Nephron progenitor cell (in vitro differentiated cells): ENCODE measurements at regions not wholly inside any gene's neighbourhood (a gene's known extent, or its start where the extent isn't known, plus 50 kb on each side); places are given as distances from the start of the nearest gene placed in this dataset.

Experiments used
- DNase-seq: peaks from one replicate; pipeline ENCODE4 v3.0.0; 2021
- H3K27ac Mint-ChIP-seq: 2 replicates; pipeline ENCODE4 v1.8.0; 2021; ENCODE audit warnings: mild to moderate bottlenecking, moderate library complexity, mixed read lengths
- H3K27me3 Mint-ChIP-seq: 2 replicates; pipeline ENCODE4 v1.8.0; 2021; ENCODE audit warnings: mild to moderate bottlenecking, low read depth, mixed read lengths; ENCODE audit not compliant: poor library complexity
- H3K36me3 Mint-ChIP-seq: 2 replicates; pipeline ENCODE4 v1.8.0; 2021; ENCODE audit warnings: low read depth, mixed read lengths
- H3K4me1 Mint-ChIP-seq: 2 replicates; pipeline ENCODE4 v1.8.0; 2021; ENCODE audit warnings: mixed read lengths
- H3K4me3 Mint-ChIP-seq: 2 replicates; pipeline ENCODE4 v1.8.0; 2021; ENCODE audit warnings: mild to moderate bottlenecking, moderate library complexity, mixed read lengths
- H3K9me3 Mint-ChIP-seq: 2 replicates; pipeline ENCODE4 v1.8.0; 2021; ENCODE audit warnings: mild to moderate bottlenecking, moderate library complexity, mixed read lengths
- TF ChIP-seq, protein P1 (sequence below): fragments of 200-600 bp; sonication (generic); IDR thresholded peaks from 2 replicates; pipeline ENCODE4 v1.5.0; 2021; ENCODE audit warnings: antibody characterized with exemption

DNA sequence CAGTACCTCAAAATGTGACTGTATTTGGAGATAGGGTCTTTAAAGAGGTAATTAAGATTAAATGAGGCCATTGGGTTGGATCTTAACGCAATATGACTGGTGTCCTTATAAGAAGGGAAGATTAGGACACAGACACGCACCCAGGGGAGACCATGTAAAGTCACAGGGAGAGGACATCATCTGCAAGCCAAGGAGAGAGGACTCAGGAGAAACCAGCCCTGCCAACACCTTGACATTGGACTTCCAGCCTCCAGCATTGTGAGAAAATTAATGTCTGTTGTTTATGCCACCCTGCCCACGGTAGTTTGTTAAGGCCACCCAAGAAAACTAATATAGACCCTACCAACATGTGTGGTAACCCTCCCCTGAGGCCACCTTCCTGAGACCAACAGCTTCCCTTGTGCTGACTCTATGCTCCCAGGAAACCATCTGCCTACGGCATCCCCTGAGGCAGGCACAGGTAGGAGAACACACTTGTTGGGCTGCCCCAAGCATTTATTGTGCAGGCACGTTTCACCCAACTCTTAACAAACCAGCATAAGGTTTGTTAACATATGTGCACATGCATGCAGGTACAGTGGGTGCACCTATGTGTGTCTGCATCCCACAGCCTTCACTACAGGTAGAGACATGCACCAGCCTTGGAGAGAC, 161.5 kb upstream of the AGAP1 start:
- TF ChIP-seq, protein P1, sequence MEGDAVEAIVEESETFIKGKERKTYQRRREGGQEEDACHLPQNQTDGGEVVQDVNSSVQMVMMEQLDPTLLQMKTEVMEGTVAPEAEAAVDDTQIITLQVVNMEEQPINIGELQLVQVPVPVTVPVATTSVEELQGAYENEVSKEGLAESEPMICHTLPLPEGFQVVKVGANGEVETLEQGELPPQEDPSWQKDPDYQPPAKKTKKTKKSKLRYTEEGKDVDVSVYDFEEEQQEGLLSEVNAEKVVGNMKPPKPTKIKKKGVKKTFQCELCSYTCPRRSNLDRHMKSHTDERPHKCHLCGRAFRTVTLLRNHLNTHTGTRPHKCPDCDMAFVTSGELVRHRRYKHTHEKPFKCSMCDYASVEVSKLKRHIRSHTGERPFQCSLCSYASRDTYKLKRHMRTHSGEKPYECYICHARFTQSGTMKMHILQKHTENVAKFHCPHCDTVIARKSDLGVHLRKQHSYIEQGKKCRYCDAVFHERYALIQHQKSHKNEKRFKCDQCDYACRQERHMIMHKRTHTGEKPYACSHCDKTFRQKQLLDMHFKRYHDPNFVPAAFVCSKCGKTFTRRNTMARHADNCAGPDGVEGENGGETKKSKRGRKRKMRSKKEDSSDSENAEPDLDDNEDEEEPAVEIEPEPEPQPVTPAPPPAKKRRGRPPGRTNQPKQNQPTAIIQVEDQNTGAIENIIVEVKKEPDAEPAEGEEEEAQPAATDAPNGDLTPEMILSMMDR, result no peak
- Mint-ChIP-seq H3K4me1 (peaks cover 10% of the 10 kb centered on the region), H3K4me3 (no peak overlapping the region), H3K36me3 (no peaks in the 10 kb centered on the region), H3K27ac (no peak overlapping the region), H3K9me3 (peaks cover 9% of the 10 kb centered on the region), H3K27me3 (peaks cover 14% of the 10 kb centered on the region)
- no peak for DNase-seq

DNA sequence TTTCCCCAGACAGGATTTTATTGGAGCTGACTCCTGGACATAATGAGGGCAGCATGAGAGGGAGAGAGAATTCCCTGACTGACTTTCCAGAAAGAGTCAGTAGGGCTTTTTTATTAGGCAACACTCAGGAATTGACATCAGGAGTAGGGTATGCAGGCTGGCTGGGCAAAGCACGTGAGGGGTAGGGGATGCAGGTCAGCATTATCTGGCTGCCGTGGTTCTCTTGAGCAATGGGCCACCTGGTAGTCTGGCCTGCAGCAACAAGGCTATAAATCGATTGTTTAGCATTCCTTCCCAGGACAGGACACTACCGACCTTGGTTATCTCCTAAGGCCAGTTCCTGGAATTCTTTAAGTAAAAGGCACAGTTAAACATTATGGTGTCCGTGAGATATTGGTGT, 160.8 kb upstream of the AGAP1 start:
- H3K4me1 Mint-ChIP-seq, result peaks cover 2% of the 10 kb centered on the region
- no peaks in the 10 kb centered on the region for H3K36me3 Mint-ChIP-seq
- TF ChIP-seq, protein P1, result no peak
- no peak for DNase-seq
- H3K9me3 Mint-ChIP-seq, result peaks cover 16% of the 10 kb centered on the region
- peaks cover 18% of the 10 kb centered on the region for H3K27me3 Mint-ChIP-seq
- no peak overlapping the region for H3K4me3 Mint-ChIP-seq
- no peak overlapping the region for H3K27ac Mint-ChIP-seq

DNA sequence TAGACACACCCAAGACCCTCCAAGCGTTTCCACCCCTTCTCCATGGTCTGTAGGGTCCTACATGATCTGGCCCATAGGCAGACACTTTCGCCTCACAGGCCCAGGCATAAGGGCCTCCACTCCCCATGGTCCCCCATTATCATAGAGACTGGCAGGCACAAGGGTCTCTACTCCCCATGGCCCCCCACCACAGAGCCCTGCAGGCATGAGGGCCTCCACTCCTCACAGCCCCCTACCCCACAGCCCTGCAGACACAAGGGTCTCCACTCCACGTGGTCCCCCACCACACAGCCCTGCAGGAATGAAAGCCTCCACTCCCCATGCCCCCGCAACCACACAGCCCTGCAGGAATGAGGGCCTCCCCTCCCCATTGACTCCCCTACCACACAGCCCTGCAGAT, 159.7 kb upstream of the AGAP1 start:
- peaks cover 20% of the 10 kb centered on the region for H3K27me3 Mint-ChIP-seq
- H3K4me1 Mint-ChIP-seq, result no peaks in the 10 kb centered on the region
- no peak overlapping the region for H3K4me3 Mint-ChIP-seq
- no peaks in the 10 kb centered on the region for H3K36me3 Mint-ChIP-seq
- H3K9me3 Mint-ChIP-seq, result peaks cover 25% of the 10 kb centered on the region
- TF ChIP-seq, protein P1, result no peak
- DNase-seq, result no peak
- H3K27ac Mint-ChIP-seq, result peak overlapping the region; percentile 33

DNA sequence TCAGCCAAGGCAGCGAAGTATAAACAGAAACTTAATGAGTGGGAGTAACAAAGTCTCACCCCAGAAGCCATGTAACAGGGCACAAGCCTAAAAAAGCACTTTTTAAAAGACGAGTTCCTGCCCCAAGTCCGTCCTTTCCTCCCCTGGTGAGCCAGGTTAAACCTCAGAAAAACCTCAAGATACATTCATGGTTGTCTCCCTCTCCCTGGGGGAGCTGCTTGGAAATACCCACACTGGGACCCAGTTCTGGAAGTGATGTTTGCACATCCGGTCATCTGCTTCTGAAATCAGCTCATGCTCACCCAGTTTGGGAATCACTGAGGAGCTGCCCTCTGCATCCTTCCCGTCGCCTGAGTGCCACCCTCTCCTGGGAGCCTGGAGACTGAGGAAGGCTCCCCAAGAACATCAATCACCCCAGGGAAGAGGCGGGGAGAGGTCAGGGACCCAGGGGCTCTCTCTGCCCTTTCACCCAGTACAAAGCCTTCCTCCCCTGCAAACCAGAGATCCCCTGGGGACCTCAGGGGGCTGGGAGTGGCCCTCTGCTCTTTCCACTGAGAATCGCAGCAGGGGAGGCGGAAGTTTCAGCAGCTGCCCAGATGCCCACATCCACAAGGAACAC, 150.6 kb upstream of the AGAP1 start:
- H3K36me3 Mint-ChIP-seq, result no peaks in the 10 kb centered on the region
- TF ChIP-seq, protein P1, result no peak
- peaks cover 11% of the 10 kb centered on the region for H3K4me1 Mint-ChIP-seq
- no peak overlapping the region for H3K27ac Mint-ChIP-seq
- no peak overlapping the region for H3K4me3 Mint-ChIP-seq
- H3K9me3 Mint-ChIP-seq, result peaks cover 29% of the 10 kb centered on the region
- peaks cover under 1% of the 10 kb centered on the region for H3K27me3 Mint-ChIP-seq
- DNase-seq, result peak; percentile 30

DNA sequence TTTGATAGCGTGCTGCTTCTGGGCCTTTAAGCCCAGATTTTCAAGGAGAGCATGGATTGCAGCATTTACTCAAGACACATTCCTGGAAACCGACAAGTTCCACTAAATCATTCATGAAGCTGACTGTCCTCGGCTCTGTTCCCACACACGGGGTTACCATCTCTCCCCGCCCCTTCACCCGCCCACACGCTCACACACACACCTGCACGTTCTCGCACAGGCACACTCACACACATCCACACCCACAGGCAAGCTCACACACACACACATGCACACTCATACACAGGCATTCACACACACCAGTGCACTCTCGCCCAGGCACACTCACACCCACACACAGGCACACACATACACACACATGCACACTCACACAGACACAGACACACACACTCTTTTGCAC, 150.0 kb upstream of the AGAP1 start:
- no peak overlapping the region for H3K27ac Mint-ChIP-seq
- H3K4me3 Mint-ChIP-seq, result no peak overlapping the region
- peaks cover 14% of the 10 kb centered on the region for H3K4me1 Mint-ChIP-seq
- DNase-seq, result no peak
- H3K9me3 Mint-ChIP-seq, result peaks cover 23% of the 10 kb centered on the region
- no peaks in the 10 kb centered on the region for H3K36me3 Mint-ChIP-seq
- no peaks in the 10 kb centered on the region for H3K27me3 Mint-ChIP-seq
- TF ChIP-seq, protein P1, result no peak

DNA sequence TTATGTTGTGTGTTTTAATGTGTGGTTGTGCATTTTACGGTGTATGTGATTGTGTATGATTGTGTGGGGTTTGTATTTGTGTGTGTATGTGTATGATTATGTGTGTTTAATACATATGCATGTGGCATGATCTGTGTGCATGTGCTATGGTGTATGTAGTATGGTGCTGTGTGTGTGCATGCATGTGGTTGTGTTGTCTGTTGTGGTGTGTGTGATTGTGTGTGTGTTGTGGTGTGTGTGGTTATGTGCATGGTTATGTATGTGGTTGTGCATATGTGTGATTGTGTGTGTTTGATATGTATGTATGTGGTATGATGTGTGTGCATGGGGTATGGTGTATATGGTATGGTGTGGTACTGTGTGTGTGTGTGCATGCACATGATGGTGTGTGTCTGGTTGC, 148.1 kb upstream of the AGAP1 start:
- Mint-ChIP-seq H3K36me3 (no peaks in the 10 kb centered on the region), H3K27me3 (peaks cover 11% of the 10 kb centered on the region), H3K4me3 (no peak overlapping the region), H3K9me3 (peaks cover 13% of the 10 kb centered on the region), H3K4me1 (peaks cover 25% of the 10 kb centered on the region), H3K27ac (no peak overlapping the region)
- DNase-seq, result no peak
- TF ChIP-seq, protein P1, result no peak
